Activated B cell treated with CpG ODN at 0.5 μM for 24 hours (primary cell): ENCODE measurements at regions not wholly inside any gene's neighbourhood (a gene's known extent, or its start where the extent isn't known, plus 50 kb on each side); places are given as distances from the start of the nearest gene placed in this dataset.
"Not testable (repeated sequence)": the region's sequence is repeated elsewhere in the genome, so short reads cannot be mapped to it uniquely, and the experiment has no call there.

ENCODE experiments used
- ATAC-seq: fragments of 200-7000 bp; cut with Tn5 transposase; one replicate; pipeline ENCODE4 v1.10.0; 2021; ENCODE audit warnings: low read depth, mild to moderate bottlenecking, moderate library complexity
- CTCF ChIA-PET: fragments of 350-600 bp; sonication (Branson Sonifier 250); formaldehyde crosslinking; loops from one replicate; lab custom pipeline; 2021; ENCODE audit warnings: antibody characterized with exemption; lab: Charles Lee
- POLR2A ChIA-PET: fragments of 350-600 bp; sonication (Branson Sonifier 250); formaldehyde crosslinking; loops from one replicate; lab custom pipeline; 2021; ENCODE audit warnings: antibody characterized with exemption; lab: Charles Lee
- DNase-seq: peaks from one replicate; pipeline ENCODE4 v3.0.0; 2022
- H3K27ac Mint-ChIP-seq: one replicate; pipeline ENCODE4 v1.8.0; 2020; ENCODE audit warnings: mixed read lengths
- H3K27me3 Mint-ChIP-seq: one replicate; pipeline ENCODE4 v1.8.0; 2021; ENCODE audit warnings: mixed read lengths
- H3K36me3 Mint-ChIP-seq: one replicate; pipeline ENCODE4 v1.8.0; 2021; ENCODE audit warnings: low read depth, mixed read lengths
- H3K4me1 Mint-ChIP-seq: one replicate; pipeline ENCODE4 v1.8.0; 2021; ENCODE audit warnings: mixed read lengths
- H3K4me3 Mint-ChIP-seq: one replicate; pipeline ENCODE4 v1.8.0; 2020; ENCODE audit warnings: mild to moderate bottlenecking, mixed read lengths
- H3K9me3 Mint-ChIP-seq: one replicate; pipeline ENCODE4 v1.8.0; 2020; ENCODE audit warnings: mixed read lengths
- intact Hi-C: fragments of 100-400 bp; cut with micrococcal nuclease; formaldehyde crosslinking; loops from one replicate; pipeline ENCODE4 v1.15.1; 2024
- TF ChIP-seq, protein P1 (sequence below): fragments of 200-600 bp; IDR thresholded peaks from one replicate; pipeline ENCODE4 v1.8.0; 2022; ENCODE audit warnings: antibody characterized with exemption, mild to moderate bottlenecking

DNA sequence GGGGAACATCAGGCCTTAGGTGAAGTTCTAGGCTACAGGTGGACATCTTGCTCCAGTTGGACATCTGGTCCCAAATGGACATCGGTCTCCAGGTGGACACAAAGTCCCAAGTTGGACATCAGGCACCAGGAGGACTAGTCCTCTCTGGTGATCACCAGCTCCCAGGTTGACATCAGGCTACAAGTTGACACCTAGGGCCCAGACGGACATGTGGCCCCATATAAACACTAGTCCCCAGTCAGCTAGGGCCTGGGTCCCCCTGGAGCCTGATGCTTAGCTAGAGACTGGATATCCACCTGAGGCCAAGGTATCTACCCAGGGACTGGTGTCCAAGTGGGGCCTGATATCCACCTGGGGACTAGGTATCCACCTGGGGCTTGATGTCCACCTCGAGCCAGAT lies 75.8 kb upstream of the ZNF337 start:
- ATAC-seq, H3K27me3 Mint-ChIP-seq, H3K36me3 Mint-ChIP-seq, POLR2A ChIA-PET, H3K27ac Mint-ChIP-seq, intact Hi-C loops, DNase-seq, CTCF ChIA-PET, H3K4me3 Mint-ChIP-seq, H3K4me1 Mint-ChIP-seq, H3K9me3 Mint-ChIP-seq: not testable (repeated sequence)

DNA sequence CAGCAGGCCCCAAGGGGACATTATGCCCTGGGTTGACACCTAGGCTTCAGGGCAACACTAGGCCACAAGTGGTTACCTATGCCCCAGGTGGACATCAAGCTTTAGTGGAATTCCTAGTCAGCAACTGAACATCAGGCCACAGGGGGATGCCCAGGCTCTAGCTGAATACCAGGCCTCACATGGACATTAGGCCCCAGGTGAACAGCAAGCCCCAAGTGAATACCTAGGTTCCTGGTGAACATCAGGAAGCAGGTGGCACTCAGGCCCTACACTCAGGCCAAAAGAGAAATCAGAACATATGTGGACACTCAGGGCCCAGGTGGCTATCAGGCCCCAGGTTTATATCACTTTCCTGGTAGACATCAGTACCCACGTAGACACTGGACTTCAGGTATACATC lies 75.2 kb upstream of the ZNF337 start:
- H3K4me3 Mint-ChIP-seq, ATAC-seq, H3K9me3 Mint-ChIP-seq, H3K27ac Mint-ChIP-seq, CTCF ChIA-PET, DNase-seq, H3K36me3 Mint-ChIP-seq, H3K27me3 Mint-ChIP-seq, H3K4me1 Mint-ChIP-seq, intact Hi-C loops, POLR2A ChIA-PET: not testable (repeated sequence)

DNA sequence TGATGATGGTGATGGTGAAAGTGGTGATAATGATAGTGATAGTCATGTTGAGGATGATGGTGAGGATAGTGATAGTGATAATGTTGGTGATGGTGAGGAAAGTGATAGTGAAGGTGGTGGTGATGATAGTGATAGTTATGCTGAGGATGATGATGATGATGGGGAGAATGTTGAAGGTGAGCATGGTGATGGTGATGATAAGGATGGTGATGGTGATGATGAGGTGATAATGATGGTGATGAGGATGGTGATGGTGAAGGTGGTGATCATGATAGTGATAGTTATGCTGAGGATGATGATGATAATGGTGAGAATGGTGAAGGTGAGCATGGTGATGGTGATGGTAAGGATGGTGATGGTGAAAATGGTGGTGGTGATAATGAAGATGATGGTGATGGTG lies 64.9 kb upstream of the ZNF337 start:
- CTCF ChIA-PET, result no interaction called here
- POLR2A ChIA-PET, result no interaction called here
- no peaks in the 10 kb centered on the region for H3K4me1 Mint-ChIP-seq

DNA sequence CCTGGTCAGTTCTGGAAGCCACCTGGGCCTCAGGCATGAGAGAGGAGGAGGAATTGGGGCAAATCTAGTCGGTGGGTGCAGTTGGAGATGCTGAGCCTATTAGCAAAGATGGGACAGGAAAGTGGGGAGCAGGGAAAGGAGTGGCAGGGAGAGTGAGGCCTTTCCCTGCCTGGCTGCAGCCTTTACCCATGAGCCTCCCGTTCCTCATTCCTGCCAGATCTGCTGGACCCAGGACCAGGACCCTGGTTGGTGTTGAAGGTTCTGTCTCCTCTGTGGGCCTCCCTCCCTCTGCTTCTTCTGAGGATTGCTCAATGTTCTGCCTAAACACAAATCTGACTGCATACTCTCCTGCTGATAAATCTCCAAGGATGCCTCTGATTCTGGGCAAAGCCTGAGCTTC lies 64.4 kb upstream of the ZNF337 start:
- H3K36me3 Mint-ChIP-seq, H3K27me3 Mint-ChIP-seq, H3K4me1 Mint-ChIP-seq, POLR2A ChIA-PET, H3K4me3 Mint-ChIP-seq, intact Hi-C loops, H3K9me3 Mint-ChIP-seq, H3K27ac Mint-ChIP-seq, DNase-seq, ATAC-seq, CTCF ChIA-PET: not testable (repeated sequence)

More for the DNA sequence above, 64.9 kb upstream of the ZNF337 start:
- intact Hi-C loops, result no loop called here
- H3K27ac Mint-ChIP-seq, result no peak overlapping the region
- no peak overlapping the region for H3K4me3 Mint-ChIP-seq
- no peaks in the 10 kb centered on the region for H3K27me3 Mint-ChIP-seq
- ATAC-seq (no peak), DNase-seq (no peak)
- TF ChIP-seq, protein P1, sequence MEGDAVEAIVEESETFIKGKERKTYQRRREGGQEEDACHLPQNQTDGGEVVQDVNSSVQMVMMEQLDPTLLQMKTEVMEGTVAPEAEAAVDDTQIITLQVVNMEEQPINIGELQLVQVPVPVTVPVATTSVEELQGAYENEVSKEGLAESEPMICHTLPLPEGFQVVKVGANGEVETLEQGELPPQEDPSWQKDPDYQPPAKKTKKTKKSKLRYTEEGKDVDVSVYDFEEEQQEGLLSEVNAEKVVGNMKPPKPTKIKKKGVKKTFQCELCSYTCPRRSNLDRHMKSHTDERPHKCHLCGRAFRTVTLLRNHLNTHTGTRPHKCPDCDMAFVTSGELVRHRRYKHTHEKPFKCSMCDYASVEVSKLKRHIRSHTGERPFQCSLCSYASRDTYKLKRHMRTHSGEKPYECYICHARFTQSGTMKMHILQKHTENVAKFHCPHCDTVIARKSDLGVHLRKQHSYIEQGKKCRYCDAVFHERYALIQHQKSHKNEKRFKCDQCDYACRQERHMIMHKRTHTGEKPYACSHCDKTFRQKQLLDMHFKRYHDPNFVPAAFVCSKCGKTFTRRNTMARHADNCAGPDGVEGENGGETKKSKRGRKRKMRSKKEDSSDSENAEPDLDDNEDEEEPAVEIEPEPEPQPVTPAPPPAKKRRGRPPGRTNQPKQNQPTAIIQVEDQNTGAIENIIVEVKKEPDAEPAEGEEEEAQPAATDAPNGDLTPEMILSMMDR, result no peak
- H3K36me3 Mint-ChIP-seq, result no peaks in the 10 kb centered on the region
- H3K9me3 Mint-ChIP-seq, result no peaks in the 10 kb centered on the region

DNA sequence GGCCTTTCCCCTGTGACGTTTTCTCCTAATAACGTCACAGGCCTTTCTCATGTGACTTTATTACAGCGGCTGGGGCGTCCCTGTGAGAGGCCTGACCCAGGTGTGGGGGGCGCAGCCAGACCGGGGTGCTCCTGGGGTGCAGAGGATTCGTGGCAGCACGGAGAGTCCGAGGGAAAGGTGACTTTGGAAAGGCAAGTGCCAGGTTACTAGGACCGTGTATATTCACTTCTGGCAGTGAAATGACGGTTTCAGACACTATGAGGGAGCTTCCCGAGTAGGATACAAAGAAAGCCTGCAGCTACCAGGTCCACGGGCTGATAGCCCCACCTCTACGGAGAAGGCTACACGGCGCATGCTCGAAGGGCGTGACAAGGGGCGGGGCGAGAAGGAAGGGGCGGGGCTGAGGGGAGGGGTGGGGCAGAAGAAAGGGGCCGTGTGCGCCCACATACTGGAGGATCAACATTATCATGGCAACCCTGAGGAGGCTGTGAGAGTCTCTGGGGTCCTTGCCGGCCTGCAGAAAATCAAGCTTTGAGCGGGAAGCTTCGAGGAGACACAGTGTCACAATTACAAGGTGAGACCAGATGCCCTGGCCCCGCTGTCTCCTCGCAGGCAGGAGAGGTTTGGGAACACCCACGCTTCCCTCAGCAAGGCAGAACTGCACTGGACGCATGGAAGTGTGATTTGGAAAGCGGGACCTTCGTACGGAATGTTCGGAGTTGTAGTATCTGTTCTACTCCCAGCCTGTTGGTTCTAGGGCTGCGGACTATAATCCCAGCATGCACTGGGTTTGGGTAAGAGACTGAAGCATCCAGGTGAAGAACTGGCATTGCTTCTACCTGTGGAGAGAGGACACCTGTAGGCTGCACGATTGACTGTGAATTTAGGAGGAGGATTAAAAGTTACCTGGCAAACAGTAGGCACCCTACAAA lies 54.4 kb upstream of the ZNF337 start:
- POLR2A ChIA-PET, result no interaction called here
- TF ChIP-seq, protein P1, result no peak
- peak; percentile 32 for DNase-seq
- Mint-ChIP-seq H3K4me3 (peak overlapping the region; percentile 84), H3K27me3 (no peaks in the 10 kb centered on the region), H3K4me1 (peaks cover 14% of the 10 kb centered on the region), H3K36me3 (no peaks in the 10 kb centered on the region), H3K27ac (peak overlapping the region; percentile 41), H3K9me3 (no peaks in the 10 kb centered on the region)
- CTCF ChIA-PET, result no interaction called here
- peak; percentile 98 for ATAC-seq
- intact Hi-C loops, result loop anchor here (1.0 kb wide), 2 partner anchors 55 to 127 kb away; partner anchors contain the start of genes NANP and ZNF337

DNA sequence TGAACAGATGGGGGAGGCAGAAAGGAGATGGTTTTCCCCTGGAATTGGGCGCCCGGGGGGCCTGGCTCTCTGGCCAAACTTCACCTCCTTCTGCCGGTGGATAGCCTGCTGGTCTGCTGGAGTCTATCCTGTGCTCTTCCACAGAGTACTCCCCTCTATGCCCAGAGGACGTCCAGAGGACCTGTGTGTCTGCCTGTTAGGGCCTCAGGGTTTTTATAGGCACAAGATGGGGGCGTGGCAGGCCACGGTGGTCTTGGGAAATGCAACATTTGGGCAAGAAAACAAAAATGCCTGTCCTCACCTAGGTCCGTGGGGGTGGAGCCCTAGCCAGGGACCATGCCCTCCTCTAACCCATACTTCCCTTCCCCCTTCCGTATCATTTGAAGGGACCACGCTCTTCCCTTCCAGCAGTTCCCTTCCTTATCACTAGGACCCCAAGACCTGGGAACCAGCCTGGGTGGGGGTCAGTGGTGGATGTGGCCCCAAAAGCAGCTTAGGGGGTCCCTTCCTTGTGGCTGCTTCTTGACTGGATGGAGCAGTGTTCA lies 53.6 kb upstream of the ZNF337 start:
- H3K9me3 Mint-ChIP-seq, result no peaks in the 10 kb centered on the region
- no peaks in the 10 kb centered on the region for H3K36me3 Mint-ChIP-seq
- H3K27ac Mint-ChIP-seq, result peak overlapping the region; percentile 41
- ChIA-PET CTCF (no interaction called here), POLR2A (no interaction called here)
- peak overlapping the region; percentile 84 for H3K4me3 Mint-ChIP-seq
- intact Hi-C loops, result no loop called here
- no peaks in the 10 kb centered on the region for H3K27me3 Mint-ChIP-seq
- no peak for ATAC-seq
- DNase-seq, result no peak
- H3K4me1 Mint-ChIP-seq, result peaks cover 14% of the 10 kb centered on the region
- TF ChIP-seq, protein P1, result no peak
